Body of pancreas (tissue), 4 donors: ENCODE measurements at regions not wholly inside any gene's neighbourhood (a gene's known extent, or its start where the extent isn't known, plus 50 kb on each side); places are given as distances from the start of the nearest gene placed in this dataset.

ENCODE experiments used
- ATAC-seq: fragments of 150-250 bp; one replicate; pipeline ENCODE4 v1.9.1; 2016
- DNase-seq, 4 donors: peaks; one replicate each; pipeline ENCODE4 v3.0.0-alpha.2; 2019
- H3K27ac ChIP-seq, 4 donors: fragments of 200-600 bp; sonication (generic); 1 replicate in 3 of 4; 2 replicates in 1 of 4; pipeline versions ENCODE4 v1.5.1 to v1.6.1; 2016 to 2019; ENCODE audit warnings: mild to moderate bottlenecking in 1 of 4, mixed read lengths in 1 of 4, moderate library complexity in 1 of 4
- H3K27me3 ChIP-seq, 2 donors: fragments of 200-600 bp; sonication (generic); one replicate each; pipeline ENCODE4 v1.6.0; 2016; ENCODE audit warnings: mild to moderate bottlenecking in 1 of 2
- H3K36me3 ChIP-seq, 2 donors: fragments of 200-600 bp; sonication (generic); replicated peaks in 1 of 2; 2 replicates each; pipeline ENCODE4 v1.5.1; 2016; ENCODE audit warnings: low read depth in 2 of 2; ENCODE audit not compliant: insufficient read depth in 1 of 2
- H3K4me1 ChIP-seq: fragments of 200-600 bp; sonication (generic); one replicate; pipeline ENCODE4 v1.6.0; 2016
- H3K4me3 ChIP-seq, 2 donors: fragments of 200-600 bp; sonication (generic); 1 replicate in 1 of 2; 2 replicates in 1 of 2; pipeline ENCODE4 v1.5.1; 2016 to 2019
- H3K9me3 ChIP-seq, 3 donors: fragments of 200-600 bp; sonication (generic); 1 replicate in 2 of 3; 2 replicates in 1 of 3; pipeline ENCODE4 v1.5.1; 2016
- POLR2A ChIP-seq, 3 donors: fragments of 450-650 bp; IDR thresholded peaks; one replicate each; pipeline ENCODE4 v1.6.1; 2016; ENCODE audit warnings: antibody characterized with exemption in 3 of 3, mild to moderate bottlenecking in 2 of 3
- WGBS, 2 donors: methylation state at CpG; one replicate each; pipeline ENCODE4 v1.1.5; 2017; 5-methylcytosine and 5-hydroxymethylcytosine counted together
- intact Hi-C: fragments of 100-400 bp; cut with DNase I; formaldehyde crosslinking; loops from one replicate; pipeline ENCODE4 v1.15.1; 2023
- TF ChIP-seq, protein P1 (sequence below), 7 experiments: fragments of 450-650 bp in 4 of 7; fragments of 200-600 bp in 3 of 7; sonication (generic) in 3 of 7; IDR thresholded peaks; one replicate each; pipeline ENCODE4 v1.5.1; 2016 to 2019; ENCODE audit warnings: antibody characterized with exemption in 7 of 7

DNA sequence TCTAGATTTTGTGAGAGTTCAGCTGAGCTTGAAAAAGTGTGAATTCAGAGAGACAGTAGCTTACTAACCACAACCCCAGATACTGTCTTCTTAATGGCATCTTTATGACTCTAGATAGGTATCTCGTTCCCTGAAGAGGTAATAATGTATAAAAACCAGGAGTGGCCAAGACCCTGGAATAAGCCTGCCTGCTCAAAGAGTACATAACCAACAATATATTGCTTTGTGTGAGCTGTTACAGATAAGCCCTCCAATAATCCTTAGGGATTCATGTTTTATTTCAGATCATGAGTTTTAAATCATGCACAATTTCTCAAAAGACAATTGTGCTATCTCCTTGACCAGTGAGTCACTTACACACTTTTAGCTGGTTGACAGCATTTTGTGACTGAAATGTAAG is 327.8 kb upstream of the ADGRB3 start:
- intact Hi-C loops = no loop called here
- Histone ChIP-seq H3K36me3 (no peaks in the 10 kb centered on the region), H3K27me3 (no peaks in the 10 kb centered on the region), H3K27ac (no peak overlapping the region), H3K4me1 (no peaks in the 10 kb centered on the region), H3K9me3 (no peaks in the 10 kb centered on the region), H3K4me3 (no peak overlapping the region)
- DNase-seq = no peak
- TF ChIP-seq, protein P1, sequence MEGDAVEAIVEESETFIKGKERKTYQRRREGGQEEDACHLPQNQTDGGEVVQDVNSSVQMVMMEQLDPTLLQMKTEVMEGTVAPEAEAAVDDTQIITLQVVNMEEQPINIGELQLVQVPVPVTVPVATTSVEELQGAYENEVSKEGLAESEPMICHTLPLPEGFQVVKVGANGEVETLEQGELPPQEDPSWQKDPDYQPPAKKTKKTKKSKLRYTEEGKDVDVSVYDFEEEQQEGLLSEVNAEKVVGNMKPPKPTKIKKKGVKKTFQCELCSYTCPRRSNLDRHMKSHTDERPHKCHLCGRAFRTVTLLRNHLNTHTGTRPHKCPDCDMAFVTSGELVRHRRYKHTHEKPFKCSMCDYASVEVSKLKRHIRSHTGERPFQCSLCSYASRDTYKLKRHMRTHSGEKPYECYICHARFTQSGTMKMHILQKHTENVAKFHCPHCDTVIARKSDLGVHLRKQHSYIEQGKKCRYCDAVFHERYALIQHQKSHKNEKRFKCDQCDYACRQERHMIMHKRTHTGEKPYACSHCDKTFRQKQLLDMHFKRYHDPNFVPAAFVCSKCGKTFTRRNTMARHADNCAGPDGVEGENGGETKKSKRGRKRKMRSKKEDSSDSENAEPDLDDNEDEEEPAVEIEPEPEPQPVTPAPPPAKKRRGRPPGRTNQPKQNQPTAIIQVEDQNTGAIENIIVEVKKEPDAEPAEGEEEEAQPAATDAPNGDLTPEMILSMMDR (IDR thresholded peaks at IDR 0.05) = no peak
- no peak for TF ChIP-seq POLR2A (IDR thresholded peaks at IDR 0.05)
- no peak for ATAC-seq
- 38% methylated on average over 1 of the region's 1 CpG for WGBS, 2 donors

DNA sequence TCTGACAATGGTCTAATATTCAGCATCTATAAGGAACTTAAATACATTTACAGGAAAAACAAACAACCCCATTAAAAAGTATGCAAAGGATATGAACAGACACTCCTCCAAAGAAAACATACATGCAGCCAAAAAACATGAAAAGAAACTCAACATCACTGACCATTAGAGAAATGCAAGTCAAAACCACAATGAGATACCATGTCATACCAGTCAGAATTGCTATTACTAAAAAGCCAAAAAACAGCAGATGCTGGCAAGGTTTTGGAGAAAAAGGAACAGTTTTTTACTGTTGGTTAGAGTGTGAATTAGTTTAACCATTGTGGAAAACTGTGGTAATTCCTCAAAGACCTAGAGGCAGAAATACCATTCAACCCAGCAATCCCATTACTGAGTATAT is 339.0 kb upstream of the ADGRB3 start:
- Histone ChIP-seq H3K4me1 (no peaks in the 10 kb centered on the region), H3K4me3 (no peak overlapping the region), H3K9me3 (no peaks in the 10 kb centered on the region), H3K36me3 (no peaks in the 10 kb centered on the region), H3K27me3 (no peaks in the 10 kb centered on the region), H3K27ac (no peak overlapping the region)
- TF ChIP-seq, protein P1 (IDR thresholded peaks at IDR 0.05) = no peak
- TF ChIP-seq POLR2A (IDR thresholded peaks at IDR 0.05) = no peak
- ATAC-seq (no peak), DNase-seq (no peak)
- intact Hi-C loops = no loop called here

DNA sequence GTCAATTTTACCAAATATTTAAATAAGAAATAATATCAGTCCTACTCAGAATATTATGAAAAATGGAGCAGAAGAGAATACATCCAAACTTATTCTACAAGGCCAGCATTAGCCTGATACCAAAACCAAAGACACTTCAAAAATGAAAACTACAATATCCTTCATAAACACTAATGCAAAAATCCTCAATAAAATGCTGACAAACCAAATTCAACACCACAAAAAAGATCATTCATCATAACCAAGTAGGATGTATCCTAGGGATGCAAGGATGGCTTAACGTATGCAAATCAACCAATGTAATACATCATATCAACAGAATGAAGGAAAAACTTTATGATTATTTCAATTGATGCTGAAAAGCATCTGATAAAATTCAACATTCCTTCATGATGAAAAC is 352.4 kb upstream of the ADGRB3 start:
- WGBS, 2 donors = 27 to 39% methylated on average over 1 of the region's 1 CpG
- intact Hi-C loops = no loop called here
- no peaks in the 10 kb centered on the region for H3K4me1 ChIP-seq
- H3K9me3 ChIP-seq = no peaks in the 10 kb centered on the region
- H3K27ac ChIP-seq = no peak overlapping the region
- TF ChIP-seq, protein P1 (IDR thresholded peaks at IDR 0.05) = no peak
- TF ChIP-seq POLR2A (IDR thresholded peaks at IDR 0.05) = no peak
- DNase-seq = no peak
- H3K27me3 ChIP-seq = no peaks in the 10 kb centered on the region
- H3K4me3 ChIP-seq = no peak overlapping the region
- ATAC-seq = no peak
- no peaks in the 10 kb centered on the region for H3K36me3 ChIP-seq

DNA sequence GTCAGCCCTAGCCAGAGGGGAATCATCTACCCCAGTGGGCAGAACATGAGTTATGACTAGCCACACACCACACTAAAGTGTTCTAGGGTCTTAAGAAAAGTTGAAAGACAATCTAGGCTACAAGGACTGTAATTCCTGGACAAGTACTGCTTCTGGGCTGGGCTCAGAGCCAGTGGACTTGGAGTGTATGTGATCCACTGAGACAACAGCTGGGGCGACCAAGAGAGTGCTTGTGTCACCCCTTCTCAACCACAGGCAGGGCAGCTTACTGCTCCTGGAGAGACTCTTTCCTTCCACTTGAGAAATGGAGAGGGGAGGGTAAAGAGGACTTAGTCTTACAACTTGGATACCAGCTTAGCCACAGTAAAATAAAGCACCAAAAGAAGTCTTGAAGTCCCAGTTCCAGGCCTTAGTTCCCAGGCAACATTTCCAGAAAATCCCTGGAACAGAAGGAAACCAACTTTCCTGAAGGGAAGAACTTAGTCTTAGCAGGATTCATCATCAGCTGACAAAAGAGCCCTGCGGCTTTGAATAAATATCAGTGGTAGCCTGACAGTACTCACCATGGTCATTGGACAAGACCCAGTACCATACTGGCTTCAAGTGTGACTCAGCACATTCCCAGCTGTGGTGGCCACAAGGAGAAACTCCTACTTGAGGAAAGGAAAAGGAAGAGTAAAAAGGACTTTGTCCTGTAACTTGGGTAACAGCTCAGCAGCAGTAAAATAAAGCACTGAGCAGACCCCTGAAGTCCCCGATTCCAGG is 355.1 kb upstream of the ADGRB3 start:
- Histone ChIP-seq H3K4me1 (no peaks in the 10 kb centered on the region), H3K4me3 (no peak overlapping the region), H3K36me3 (no peaks in the 10 kb centered on the region), H3K27me3 (no peaks in the 10 kb centered on the region), H3K9me3 (no peaks in the 10 kb centered on the region), H3K27ac (no peak overlapping the region)
- intact Hi-C loops = no loop called here
- ATAC-seq = no peak
- WGBS, 2 donors = 55 to 71% methylated on average over 3 of the region's 3 CpGs
- no peak for DNase-seq
- TF ChIP-seq, protein P1 (IDR thresholded peaks at IDR 0.05) = no peak
- TF ChIP-seq POLR2A (IDR thresholded peaks at IDR 0.05) = no peak

DNA sequence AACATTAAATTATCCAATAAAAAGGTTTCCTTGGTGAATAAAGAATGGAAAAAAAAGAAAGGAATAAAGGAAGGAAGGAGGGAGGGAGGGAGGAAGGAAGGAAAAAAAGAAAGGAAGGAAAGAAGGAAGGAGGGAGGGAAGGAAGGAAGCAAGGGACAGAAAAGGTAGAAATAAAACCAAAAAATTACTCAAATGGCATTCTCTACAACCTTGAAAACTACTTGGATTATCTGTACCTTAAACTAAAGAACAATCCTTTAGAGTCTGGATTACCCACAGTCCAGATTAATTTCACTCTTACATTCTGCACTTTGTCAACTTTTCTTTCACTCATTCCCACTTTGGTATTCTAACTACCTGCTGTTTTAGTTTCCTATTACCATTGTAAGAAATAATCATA is 361.8 kb upstream of the ADGRB3 start:
- TF ChIP-seq, protein P1 (IDR thresholded peaks at IDR 0.05) = no peak
- no peak for TF ChIP-seq POLR2A (IDR thresholded peaks at IDR 0.05)
- Histone ChIP-seq H3K9me3 (no peaks in the 10 kb centered on the region), H3K4me1 (no peaks in the 10 kb centered on the region), H3K27me3 (no peaks in the 10 kb centered on the region), H3K4me3 (no peak overlapping the region), H3K36me3 (no peaks in the 10 kb centered on the region), H3K27ac (no peak overlapping the region)
- intact Hi-C loops = no loop called here
- ATAC-seq (no peak), DNase-seq (no peak)
